ENCODE measurements at regions not wholly inside any gene's neighbourhood (a gene's known extent, or its start where the extent isn't known, plus 50 kb on each side); places are given as distances from the start of the nearest gene placed in this dataset.

GRCh38 chr6:71486461-71486860 lies 197.8 kb downstream of the OGFRL1 start:
- TF ChIP-seq CTCF (IDR thresholded peaks at IDR 0.05; ENCODE audit: low read depth, low read length, missing input control) (no peak), JUND (IDR thresholded peaks at IDR 0.05) (no peak), SP1 (IDR thresholded peaks at IDR 0.05) (no peak), REST (IDR thresholded peaks at IDR 0.05) (no peak), TAF1 (conservative IDR thresholded peaks at IDR 0.05) (no peak), RAD21 (IDR thresholded peaks at IDR 0.05) (no peak), ZBTB33 (IDR thresholded peaks at IDR 0.05) (no peak), ATF3 (IDR thresholded peaks at IDR 0.05) (no peak), YY1 (IDR thresholded peaks at IDR 0.05) (no peak), RXRA (IDR thresholded peaks at IDR 0.05) (no peak), EGR1 (IDR thresholded peaks at IDR 0.05; ENCODE audit: low read depth in 2 of 2) (no peak), MAX (IDR thresholded peaks at IDR 0.05) (no peak), NR2F2 (IDR thresholded peaks at IDR 0.05) (no peak)

Measured in liver (tissue), 3 donors.